NCI-H2081 (cell line): ENCODE measurements at regions not wholly inside any gene's neighbourhood (a gene's known extent, or its start where the extent isn't known, plus 50 kb on each side); places are given as distances from the start of the nearest gene placed in this dataset.
A peak's percentile ranks its signal among the peaks of the same experiment; 100 is the strongest.

ENCODE experiments used
- DNase-seq, 2 experiments: peaks; one replicate each; lab custom pipeline; 2025; lab: John Stamatoyannopoulos, UW

GRCh38 chr10:106183041-106183440 is 981.5 kb downstream of the SORCS1 start:
- no peak for DNase-seq

DNA sequence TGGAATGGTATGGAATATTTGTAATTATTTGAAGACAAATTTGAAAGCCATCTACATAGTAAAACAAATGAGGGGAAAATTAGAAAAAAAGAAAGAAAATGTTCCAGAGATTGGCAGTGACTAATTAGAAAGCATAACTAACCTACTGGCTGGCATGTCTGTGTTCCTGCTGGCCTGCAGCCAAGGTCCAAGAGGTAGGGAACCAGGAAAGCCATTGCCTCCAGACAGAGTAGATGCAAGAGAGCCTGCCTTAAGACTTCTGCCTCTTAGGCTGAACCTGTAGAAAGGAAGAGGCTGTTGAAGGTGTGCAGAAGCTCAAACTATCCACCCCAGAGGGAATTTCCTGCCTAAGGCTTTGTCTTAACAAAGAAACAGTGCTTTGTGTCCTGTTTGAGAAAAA is 982.0 kb downstream of the SORCS1 start:
- no peak for DNase-seq

- DNase-seq = no peak
Observed at GRCh38 chr10:106181501-106181900, 983.0 kb downstream of the SORCS1 start.

DNA sequence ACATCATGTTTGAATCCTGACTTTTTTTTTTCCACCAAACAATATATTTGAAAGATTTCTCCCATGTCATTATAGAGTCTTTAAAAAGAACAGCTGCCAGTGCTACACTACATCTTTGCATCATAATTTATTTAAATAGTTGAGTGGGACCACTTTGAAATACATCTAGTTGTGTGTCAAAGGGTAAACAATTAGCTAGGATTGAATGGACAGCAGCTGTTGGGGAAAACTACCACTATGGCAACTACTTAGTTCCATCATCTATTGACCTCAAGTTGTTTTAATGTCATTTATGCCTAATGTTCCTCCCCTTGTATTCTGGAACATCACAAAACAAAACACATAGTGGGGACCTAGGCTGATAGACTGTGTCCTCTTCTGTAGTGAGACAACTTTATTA is 985.1 kb downstream of the SORCS1 start:
- DNase-seq = no peak

DNA sequence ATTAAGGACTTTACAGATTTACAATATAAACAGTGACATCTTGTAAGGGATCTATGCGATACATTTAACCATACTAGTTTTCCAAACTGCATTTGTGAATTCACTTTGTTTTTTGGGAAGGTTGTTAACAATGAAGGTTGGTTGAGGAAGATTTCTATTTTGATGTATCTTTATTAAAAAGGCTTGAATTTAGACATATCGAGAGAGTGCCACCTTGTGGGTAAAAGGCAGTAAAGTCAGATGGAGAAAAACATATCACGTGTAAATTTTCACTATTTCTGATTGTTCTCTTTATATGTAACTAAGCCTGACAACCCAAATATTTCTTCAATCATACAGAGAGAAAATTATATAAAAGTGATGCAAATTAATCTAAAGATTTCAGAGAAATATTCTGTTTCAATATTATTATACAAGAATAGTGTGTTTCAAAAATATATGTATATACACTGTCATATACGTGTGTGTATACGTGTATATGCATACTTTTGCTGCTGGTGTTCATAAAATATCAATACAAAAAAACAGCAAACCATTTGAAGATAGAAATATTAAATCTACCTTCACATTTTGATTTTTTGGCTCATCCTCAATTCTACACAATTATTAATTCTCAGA is 988.6 kb downstream of the SORCS1 start:
- DNase-seq = peak in 1 of 2 experiments; percentile 3

DNA sequence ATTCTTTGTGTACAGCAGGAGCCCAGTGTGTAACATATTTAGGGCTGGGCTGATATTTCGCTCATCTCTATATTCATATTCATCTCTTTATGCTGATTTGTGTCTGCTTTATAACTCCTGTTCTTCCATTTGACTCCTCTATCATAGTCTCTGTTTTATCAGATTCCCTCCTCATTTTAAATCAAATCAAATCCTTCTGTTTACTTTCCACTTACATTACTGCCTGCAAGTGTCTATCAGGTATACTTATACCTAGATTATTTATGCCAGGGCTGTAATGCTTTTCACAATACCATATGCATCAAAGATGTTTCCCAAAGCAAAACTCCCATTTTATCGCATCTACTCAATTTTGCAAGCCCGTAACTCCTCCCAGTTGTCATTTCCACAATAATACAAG is 990.7 kb downstream of the SORCS1 start:
- DNase-seq = no peak

- DNase-seq = no peak
Observed at GRCh38 chr10:106169241-106169640, 995.3 kb downstream of the SORCS1 start.

GRCh38 chr10:106167946-106168345 is 996.6 kb downstream of the SORCS1 start:
- no peak for DNase-seq

DNA sequence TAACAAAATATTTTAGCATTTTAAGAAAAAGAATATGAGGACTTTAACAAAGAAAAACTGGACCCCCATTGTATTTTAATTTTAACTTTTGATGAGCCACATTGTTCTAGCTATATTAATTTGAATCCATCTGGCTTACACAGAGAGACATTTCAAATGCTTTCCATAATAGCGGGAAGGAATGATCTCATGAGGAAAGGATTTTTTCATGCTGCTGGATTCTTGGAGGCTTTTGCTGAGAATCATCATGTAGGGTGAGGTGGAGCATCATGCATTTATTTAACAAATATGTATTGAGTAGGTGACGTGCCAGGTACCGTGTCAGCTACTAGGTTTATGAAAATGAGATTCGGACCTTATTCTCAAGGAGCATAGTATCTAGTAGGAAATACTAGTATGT is 1006.3 kb downstream of the SORCS1 start:
- no peak for DNase-seq

DNA sequence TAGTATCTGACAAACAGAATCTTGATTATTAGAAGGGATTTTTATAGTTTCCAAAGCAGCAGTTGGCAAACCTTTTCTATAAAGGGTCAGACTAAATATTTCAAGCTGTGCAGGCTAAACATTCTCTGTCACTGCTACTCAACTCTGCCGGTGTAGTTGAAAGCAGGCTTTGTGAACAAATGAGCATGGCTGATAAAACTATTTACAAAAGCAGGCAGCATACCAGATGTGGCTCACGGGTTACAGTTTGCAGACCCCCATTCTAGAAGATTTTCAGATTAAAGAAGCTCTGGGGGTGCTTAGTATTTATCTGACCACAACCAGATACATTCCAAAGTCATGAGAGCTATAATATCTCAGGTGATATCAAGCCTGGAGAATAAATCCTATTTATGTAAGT is 1017.5 kb downstream of the SORCS1 start:
- peak in 1 of 2 experiments; percentile 24 for DNase-seq

DNA sequence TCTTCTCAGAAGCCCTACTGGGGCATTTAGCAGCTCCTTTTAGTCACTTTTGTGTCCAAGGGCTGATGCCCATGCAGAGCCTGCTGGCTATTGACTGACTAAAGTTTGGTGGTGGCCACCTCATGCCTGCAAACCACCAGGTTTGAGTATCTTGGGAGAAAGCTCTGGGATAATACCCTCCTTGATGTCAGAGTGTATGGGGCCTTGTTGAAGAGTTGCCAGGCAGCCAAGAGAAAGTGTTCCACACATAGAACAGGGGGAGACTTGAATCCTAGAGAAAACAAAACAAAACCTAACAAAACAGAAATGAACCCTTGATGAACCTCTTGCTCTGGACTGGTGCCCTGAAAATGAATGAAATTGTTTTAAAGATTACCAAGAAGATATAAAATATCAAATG is 1024.6 kb downstream of the SORCS1 start:
- DNase-seq = no peak

DNA sequence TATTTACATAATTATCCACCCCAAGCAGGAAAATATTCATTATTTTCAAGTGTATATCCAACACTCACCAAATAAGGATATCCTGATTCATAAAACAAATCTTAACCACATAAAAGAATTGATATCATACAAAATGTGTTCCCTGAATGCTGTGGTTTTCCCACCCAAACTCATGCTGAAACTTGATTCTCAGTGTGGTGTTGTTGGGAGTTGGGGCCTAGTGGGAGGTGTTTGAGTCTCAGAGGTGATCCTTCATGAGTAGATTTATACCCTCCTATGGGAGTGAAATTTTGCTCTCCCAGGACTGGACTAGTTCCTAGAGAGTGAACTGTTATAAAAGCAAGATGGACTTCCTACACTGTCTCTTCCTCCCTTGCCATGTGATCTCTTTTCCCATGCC is 1028.3 kb downstream of the SORCS1 start:
- DNase-seq = no peak

- DNase-seq = no peak
Observed at GRCh38 chr10:106134326-106135000, 1030.0 kb downstream of the SORCS1 start.

DNA sequence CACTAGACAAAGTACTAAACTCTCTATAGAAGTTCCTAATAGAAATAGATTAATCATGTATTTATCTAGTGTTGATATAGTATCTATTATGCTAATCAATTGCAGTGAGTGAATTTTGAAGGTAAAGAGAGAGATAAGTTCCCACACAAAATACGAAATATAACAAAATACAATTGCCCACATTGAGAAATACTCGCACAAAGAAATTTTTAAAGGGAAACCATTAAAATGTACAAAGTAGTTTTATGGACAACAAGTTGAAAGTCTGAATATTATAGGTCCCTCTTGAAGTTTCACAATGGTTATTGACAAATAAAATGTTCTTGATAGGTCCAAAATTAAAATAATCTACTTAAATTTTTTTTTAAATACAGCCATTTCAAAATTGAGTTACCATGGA is 1031.1 kb downstream of the SORCS1 start:
- no peak for DNase-seq

GRCh38 chr10:106132956-106133355 is 1031.5 kb downstream of the SORCS1 start:
- no peak for DNase-seq

DNA sequence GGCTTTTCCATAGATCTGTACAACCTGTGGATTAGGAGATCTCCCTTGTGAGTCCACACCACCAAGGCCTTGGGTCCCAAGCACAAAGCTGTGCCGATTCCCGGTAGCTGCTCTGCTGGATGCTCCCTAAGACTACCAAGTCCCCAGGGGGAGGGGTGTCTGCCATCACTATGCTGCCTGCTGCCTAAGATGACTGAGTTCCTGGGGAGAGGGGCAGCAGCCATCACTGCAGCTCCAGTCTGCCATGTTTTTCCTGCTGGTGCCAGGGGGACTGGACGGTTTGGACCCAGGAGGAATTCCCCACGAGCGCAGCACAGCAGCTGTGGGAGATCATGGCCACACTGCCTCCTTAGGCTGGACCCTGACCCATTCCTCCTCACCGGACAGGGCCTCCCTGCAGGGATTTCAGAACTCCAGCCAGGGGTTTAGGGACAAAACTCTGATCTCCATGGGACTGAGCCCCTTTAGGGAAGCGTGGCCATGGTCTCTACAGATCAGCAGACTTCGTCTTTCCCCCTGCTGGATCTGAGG is 1049.8 kb downstream of the SORCS1 start:
- DNase-seq = no peak

DNA sequence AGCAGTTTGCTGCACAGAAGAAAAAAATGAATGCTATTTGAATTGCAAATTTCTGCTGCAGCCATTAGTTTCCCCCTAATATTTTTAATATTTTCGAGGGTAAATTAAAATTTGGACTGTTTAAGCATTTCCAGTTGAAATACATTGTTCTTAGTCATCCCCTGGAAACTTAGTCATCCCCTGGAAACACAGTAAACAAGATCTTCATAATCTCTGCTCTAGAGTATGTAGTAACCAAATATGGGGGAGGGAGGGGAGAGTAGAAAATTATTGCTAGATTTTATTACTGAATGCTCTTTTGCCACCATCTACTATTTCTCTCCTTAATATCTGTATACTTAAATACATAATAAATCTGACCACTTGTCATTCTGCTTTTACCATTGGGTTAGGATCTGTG is 1053.3 kb downstream of the SORCS1 start:
- no peak for DNase-seq

DNA sequence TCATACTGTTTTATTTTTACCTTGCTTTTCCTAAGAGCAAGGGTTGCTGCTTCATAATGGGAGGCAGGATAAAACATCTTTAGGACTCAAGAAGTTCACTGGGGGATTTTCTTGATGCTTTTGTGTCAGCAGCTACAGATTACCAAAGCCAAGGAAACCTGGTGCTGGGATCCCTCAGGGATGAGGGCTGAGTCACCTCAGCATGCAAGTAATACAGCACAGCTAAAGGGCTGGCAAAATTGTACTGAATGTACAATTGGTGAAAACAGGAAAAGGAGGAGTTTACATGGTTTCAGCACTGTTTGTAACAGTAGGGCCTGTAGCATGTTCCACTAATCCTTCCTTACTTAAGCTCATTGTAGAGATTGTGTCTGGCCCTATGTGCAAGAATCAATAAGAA is 1056.8 kb downstream of the SORCS1 start:
- no peak for DNase-seq

DNA sequence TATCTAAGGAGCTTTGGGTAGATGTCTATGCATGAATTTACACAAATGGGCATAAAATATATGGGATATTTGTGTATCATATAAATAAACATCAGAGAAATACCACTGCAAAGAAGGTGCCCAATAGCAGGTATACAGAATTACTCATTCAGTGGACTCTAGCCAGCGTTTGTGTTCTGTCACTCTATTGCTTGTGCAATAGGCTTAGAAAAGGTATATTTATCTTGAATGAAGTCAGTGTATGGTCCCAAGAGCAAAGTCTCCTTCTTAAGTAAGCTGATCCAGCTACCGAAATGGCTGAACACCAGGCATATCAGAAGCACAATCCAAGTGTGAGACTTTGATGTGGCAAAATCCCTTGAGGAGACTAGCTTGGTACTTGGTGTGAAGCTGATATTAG is 1058.4 kb downstream of the SORCS1 start:
- DNase-seq = no peak

GRCh38 chr10:106089855-106090254 is 1074.7 kb downstream of the SORCS1 start:
- no peak for DNase-seq

DNA sequence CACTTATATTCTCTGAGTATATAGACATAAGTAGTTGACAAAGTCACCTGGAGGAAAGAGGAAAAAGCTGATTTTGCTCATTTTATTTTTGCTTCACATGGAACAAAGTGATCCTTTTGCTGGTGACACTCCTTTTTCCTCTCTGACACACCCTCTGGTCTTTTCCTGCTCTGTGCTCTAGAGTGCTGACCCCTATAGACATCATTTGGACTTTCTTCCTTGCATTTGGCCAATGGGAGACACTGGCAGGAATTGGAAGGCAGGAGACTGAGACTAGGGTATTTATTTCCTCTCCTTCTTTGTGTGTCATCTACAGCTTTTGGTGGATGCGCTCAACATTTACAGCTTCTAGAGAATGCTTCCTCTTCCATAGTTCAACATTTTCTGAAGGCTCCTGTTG is 1078.1 kb downstream of the SORCS1 start:
- DNase-seq = no peak

DNA sequence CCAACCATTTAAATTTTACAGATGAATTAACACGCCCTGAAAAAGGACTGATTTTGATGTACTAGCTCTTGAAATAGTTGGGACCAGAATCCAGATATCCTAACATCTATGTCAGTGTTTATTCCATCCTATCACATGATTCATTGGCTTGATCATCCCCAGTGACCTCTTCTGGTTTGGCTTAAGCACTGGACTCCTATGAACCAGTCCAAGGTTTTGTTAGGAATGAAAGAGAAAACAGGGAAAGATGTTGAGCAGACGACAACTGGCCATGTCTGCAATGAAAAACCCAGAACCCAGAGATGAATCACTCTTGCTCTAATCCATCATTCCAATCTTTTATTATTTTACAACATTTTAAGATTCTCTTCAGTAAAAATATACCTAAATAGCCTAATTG is 1080.9 kb downstream of the SORCS1 start:
- no peak for DNase-seq

DNA sequence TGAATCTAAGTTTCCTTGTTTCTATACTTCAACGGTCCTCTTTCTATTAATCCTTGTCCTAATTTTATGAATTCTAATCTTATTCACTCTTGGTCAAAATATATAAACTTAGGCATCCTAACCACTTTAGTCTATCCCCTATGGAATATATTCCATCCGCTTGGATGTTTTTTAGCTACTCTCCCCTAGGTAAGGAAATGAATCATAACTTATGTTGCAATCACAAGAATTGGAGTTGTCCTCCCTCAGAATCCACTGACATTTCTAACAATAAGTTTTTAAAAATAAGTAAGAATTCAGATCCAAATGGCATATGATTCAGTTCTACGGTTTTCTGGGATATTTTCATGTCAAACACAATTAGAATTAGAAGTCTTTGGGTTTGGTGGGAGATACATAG is 1081.6 kb downstream of the SORCS1 start:
- no peak for DNase-seq
